ENCODE measurements at regions not wholly inside any gene's neighbourhood (a gene's known extent, or its start where the extent isn't known, plus 50 kb on each side); places are given as distances from the start of the nearest gene placed in this dataset.

DNA sequence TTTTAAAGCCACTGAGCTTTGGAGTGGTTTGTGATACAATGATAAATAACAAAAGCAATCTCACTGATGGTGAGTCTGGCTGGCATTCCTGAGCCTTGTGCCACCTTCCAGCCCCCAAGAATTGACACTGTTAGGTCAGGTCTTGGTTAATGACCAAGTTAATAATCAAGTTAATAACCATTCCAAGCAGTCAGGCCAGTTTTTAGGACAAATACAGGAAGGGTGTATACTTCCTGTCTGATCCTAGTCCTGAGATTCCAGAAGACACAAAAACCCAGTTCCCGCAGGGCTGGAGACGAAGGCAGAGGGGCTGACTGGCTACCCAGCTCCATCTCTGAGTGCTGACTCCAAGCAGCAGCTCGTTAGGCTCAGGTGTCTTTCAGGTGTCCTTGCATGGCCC lies 74.6 kb upstream of the LAPTM4A start:
- TF ChIP-seq, protein P1, sequence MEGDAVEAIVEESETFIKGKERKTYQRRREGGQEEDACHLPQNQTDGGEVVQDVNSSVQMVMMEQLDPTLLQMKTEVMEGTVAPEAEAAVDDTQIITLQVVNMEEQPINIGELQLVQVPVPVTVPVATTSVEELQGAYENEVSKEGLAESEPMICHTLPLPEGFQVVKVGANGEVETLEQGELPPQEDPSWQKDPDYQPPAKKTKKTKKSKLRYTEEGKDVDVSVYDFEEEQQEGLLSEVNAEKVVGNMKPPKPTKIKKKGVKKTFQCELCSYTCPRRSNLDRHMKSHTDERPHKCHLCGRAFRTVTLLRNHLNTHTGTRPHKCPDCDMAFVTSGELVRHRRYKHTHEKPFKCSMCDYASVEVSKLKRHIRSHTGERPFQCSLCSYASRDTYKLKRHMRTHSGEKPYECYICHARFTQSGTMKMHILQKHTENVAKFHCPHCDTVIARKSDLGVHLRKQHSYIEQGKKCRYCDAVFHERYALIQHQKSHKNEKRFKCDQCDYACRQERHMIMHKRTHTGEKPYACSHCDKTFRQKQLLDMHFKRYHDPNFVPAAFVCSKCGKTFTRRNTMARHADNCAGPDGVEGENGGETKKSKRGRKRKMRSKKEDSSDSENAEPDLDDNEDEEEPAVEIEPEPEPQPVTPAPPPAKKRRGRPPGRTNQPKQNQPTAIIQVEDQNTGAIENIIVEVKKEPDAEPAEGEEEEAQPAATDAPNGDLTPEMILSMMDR (IDR thresholded peaks at IDR 0.05; ENCODE audit: low read length) = no peak
- no peak for TF ChIP-seq EZH2phosphoT487 (IDR thresholded peaks at IDR 0.05; ENCODE audit: low read length)
